ENCODE measurements at regions not wholly inside any gene's neighbourhood (a gene's known extent, or its start where the extent isn't known, plus 50 kb on each side); places are given as distances from the start of the nearest gene placed in this dataset.

DNA sequence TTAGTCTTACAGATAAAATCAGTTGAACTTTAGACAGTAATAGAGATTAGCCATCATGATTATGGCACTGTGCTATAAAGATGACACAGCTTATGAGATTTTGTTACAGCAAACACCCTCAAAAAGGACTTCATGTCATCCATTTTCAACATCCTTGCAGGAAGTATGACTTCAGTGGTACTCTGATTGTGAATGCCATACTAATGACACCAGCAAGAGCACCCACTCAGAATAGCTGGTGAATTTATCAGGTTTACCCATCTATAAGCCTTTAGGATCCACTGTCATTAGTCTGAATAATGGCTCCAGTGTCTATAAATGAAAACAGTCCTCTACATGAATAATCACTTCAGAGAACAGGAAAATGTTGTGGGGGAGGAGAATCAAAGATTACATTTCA lies 615.2 kb downstream of the RPS29 start:
- in situ Hi-C loops (cut with MboI; ENCODE audit: low sequenced_read_pairs in 4 of 4), result no loop called here
- no peaks in the 10 kb centered on the region for H3K9me3 ChIP-seq
- DNase-seq (no peak), ATAC-seq (no peak)
- no peak overlapping the region for H3K4me3 ChIP-seq
- no peaks in the 10 kb centered on the region for H3K4me1 ChIP-seq
- no peaks in the 10 kb centered on the region for H3K36me3 ChIP-seq
- H3K27me3 ChIP-seq, result no peaks in the 10 kb centered on the region
- no peak overlapping the region for H3K27ac ChIP-seq
- TF ChIP-seq, protein P1, sequence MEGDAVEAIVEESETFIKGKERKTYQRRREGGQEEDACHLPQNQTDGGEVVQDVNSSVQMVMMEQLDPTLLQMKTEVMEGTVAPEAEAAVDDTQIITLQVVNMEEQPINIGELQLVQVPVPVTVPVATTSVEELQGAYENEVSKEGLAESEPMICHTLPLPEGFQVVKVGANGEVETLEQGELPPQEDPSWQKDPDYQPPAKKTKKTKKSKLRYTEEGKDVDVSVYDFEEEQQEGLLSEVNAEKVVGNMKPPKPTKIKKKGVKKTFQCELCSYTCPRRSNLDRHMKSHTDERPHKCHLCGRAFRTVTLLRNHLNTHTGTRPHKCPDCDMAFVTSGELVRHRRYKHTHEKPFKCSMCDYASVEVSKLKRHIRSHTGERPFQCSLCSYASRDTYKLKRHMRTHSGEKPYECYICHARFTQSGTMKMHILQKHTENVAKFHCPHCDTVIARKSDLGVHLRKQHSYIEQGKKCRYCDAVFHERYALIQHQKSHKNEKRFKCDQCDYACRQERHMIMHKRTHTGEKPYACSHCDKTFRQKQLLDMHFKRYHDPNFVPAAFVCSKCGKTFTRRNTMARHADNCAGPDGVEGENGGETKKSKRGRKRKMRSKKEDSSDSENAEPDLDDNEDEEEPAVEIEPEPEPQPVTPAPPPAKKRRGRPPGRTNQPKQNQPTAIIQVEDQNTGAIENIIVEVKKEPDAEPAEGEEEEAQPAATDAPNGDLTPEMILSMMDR (IDR thresholded peaks at IDR 0.05 in 4 of 5, conservative IDR thresholded peaks at IDR 0.05 in 1 of 5), result no peak
- TF ChIP-seq POLR2A (IDR thresholded peaks at IDR 0.05), result no peak
- intact Hi-C loops (cut with DNase I; ENCODE audit: low total_unique reads), result no loop called here

DNA sequence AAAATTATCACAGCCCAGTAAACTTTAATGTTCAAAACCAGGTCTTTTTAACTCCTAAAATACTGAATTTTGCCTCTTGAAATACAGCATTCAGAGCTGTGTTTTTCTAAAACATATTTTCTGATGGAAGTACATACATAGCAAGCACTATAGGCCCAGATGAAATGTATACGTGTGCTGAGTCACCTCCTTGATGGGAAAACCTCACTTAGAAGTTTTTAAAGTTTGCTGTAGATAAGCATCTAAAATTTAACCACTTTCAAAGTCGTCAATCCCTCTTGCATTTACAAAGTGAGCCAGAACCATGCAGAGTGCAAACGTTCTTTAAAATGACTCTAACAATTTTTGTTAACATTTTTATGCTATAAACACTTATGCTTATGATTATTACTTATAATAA lies 618.8 kb downstream of the RPS29 start:
- DNase-seq, result no peak
- in situ Hi-C loops (cut with MboI; ENCODE audit: low sequenced_read_pairs in 4 of 4) (no loop called here), intact Hi-C loops (cut with DNase I; ENCODE audit: low total_unique reads) (no loop called here)
- no peaks in the 10 kb centered on the region for H3K4me1 ChIP-seq
- ATAC-seq, result no peak
- H3K36me3 ChIP-seq, result no peaks in the 10 kb centered on the region
- no peaks in the 10 kb centered on the region for H3K27me3 ChIP-seq
- H3K9me3 ChIP-seq, result no peaks in the 10 kb centered on the region
- H3K4me3 ChIP-seq, result no peak overlapping the region
- no peak overlapping the region for H3K27ac ChIP-seq
- no peak for TF ChIP-seq POLR2A (IDR thresholded peaks at IDR 0.05)
- TF ChIP-seq, protein P1 (IDR thresholded peaks at IDR 0.05 in 4 of 5, conservative IDR thresholded peaks at IDR 0.05 in 1 of 5), result no peak

GRCh38 chr14:48963231-48963790 lies 622.9 kb downstream of the RPS29 start:
- DNase-seq (no peak), ATAC-seq (no peak)
- Histone ChIP-seq H3K4me3 (no peak overlapping the region), H3K9me3 (no peaks in the 10 kb centered on the region), H3K4me1 (no peaks in the 10 kb centered on the region), H3K36me3 (no peaks in the 10 kb centered on the region), H3K27me3 (no peaks in the 10 kb centered on the region), H3K27ac (no peak overlapping the region)
- TF ChIP-seq, protein P1 (IDR thresholded peaks at IDR 0.05 in 4 of 5, conservative IDR thresholded peaks at IDR 0.05 in 1 of 5), result no peak
- no peak for TF ChIP-seq POLR2A (IDR thresholded peaks at IDR 0.05)
- intact Hi-C loops (cut with DNase I; ENCODE audit: low total_unique reads) (no loop called here), in situ Hi-C loops (cut with MboI; ENCODE audit: low sequenced_read_pairs in 4 of 4) (no loop called here)

- H3K4me1 ChIP-seq, result no peaks in the 10 kb centered on the region
Measured at GRCh38 chr14:48957486-48957885, 628.7 kb downstream of the RPS29 start.

More at GRCh38 chr14:48957486-48957885, 628.7 kb downstream of the RPS29 start:
- TF ChIP-seq POLR2A (IDR thresholded peaks at IDR 0.05), result no peak
- TF ChIP-seq, protein P1 (IDR thresholded peaks at IDR 0.05 in 4 of 5, conservative IDR thresholded peaks at IDR 0.05 in 1 of 5), result no peak
- no peaks in the 10 kb centered on the region for H3K27me3 ChIP-seq
- H3K27ac ChIP-seq, result no peak overlapping the region
- intact Hi-C loops (cut with DNase I; ENCODE audit: low total_unique reads) (no loop called here), in situ Hi-C loops (cut with MboI; ENCODE audit: low sequenced_read_pairs in 4 of 4) (no loop called here)
- H3K4me3 ChIP-seq, result no peak overlapping the region
- no peak for ATAC-seq
- no peaks in the 10 kb centered on the region for H3K9me3 ChIP-seq
- no peaks in the 10 kb centered on the region for H3K36me3 ChIP-seq
- no peak for DNase-seq

All from gastrocnemius medialis (tissue), 4 donors.